ENCODE measurements at regions not wholly inside any gene's neighbourhood (a gene's known extent, or its start where the extent isn't known, plus 50 kb on each side); places are given as distances from the start of the nearest gene placed in this dataset.

DNA sequence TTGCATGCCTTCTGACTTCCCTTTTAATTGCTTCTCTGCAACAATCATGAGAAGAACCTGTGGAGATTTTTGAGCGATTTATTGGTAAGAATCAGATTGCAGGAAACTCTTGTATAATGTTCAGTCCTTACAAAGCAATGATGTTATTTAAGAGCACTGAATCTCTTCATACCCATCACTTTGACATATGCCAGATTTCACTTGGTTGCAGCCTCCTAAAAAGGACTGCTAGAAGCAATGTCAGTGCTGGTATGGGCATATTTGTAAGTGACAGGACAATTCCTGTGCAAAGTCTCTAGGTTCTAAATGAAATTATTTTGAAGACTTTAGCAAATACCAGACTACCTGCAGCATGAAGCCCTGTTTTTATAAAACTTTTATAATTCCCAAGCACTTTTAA is 2272.7 kb upstream of the WWC1 start:
- Histone ChIP-seq H3K4me3 (ENCODE audit: low read depth, low read length, poor library complexity, severe bottlenecking) (no peak overlapping the region), H3K4me2 (ENCODE audit: low read length) (no peak overlapping the region), H3K79me2 (ENCODE audit: insufficient read depth, low read length) (no peaks in the 10 kb centered on the region), H3K9ac (ENCODE audit: low read length) (no peak overlapping the region), H3K9me2 (ENCODE audit: low read depth, low read length) (no peaks in the 10 kb centered on the region), H3K4me1 (ENCODE audit: insufficient read depth, low read length, severe bottlenecking) (no peaks in the 10 kb centered on the region), H3K36me3 (ENCODE audit: insufficient read depth, low read length) (no peaks in the 10 kb centered on the region), H3F3A (ENCODE audit: insufficient read depth, low read length) (no peaks in the 10 kb centered on the region), H3K27ac (ENCODE audit: low read depth, low read length, poor library complexity, severe bottlenecking) (no peak overlapping the region), H3K27me3 (ENCODE audit: insufficient read depth, low read length) (no peaks in the 10 kb centered on the region), H4K20me1 (ENCODE audit: insufficient read depth, low read length) (no peaks in the 10 kb centered on the region), H3K9me3 (ENCODE audit: low read length) (no peaks in the 10 kb centered on the region), H2AFZ (ENCODE audit: low read length) (no peak overlapping the region)
- TF ChIP-seq CTCF (IDR thresholded peaks at IDR 0.05; ENCODE audit: low read length) (no peak), EZH2 (IDR thresholded peaks at IDR 0.05; ENCODE audit: borderline replicate concordance, low read length) (no peak)

DNA sequence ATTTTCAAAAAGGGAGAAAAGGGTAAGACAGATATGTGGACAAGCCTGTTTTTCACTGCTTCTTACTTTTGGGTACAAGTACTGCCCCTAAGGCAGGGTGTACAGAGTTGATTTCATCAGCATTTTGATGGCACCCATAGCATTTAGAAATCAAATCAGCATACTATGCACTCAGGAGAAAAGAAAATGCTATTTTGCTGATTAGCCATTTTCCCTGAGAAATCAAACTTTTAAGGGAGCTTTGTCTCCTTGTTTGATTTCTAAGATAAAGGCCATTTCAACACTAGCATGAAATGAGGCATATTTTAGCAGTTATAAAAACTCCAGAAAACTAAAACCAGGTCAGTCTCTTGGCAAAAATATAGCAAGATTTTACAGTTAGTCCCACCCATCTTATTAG is 2269.4 kb upstream of the WWC1 start:
- Histone ChIP-seq H3K4me2 (ENCODE audit: low read length) (no peak overlapping the region), H3K36me3 (ENCODE audit: insufficient read depth, low read length) (no peaks in the 10 kb centered on the region), H4K20me1 (ENCODE audit: insufficient read depth, low read length) (no peaks in the 10 kb centered on the region), H3K9ac (ENCODE audit: low read length) (no peak overlapping the region), H3K27ac (ENCODE audit: low read depth, low read length, poor library complexity, severe bottlenecking) (no peak overlapping the region), H3K27me3 (ENCODE audit: insufficient read depth, low read length) (no peaks in the 10 kb centered on the region), H3K4me1 (ENCODE audit: insufficient read depth, low read length, severe bottlenecking) (no peaks in the 10 kb centered on the region), H3K79me2 (ENCODE audit: insufficient read depth, low read length) (no peaks in the 10 kb centered on the region), H3K4me3 (ENCODE audit: low read depth, low read length, poor library complexity, severe bottlenecking) (no peak overlapping the region), H3K9me2 (ENCODE audit: low read depth, low read length) (no peaks in the 10 kb centered on the region), H3K9me3 (ENCODE audit: low read length) (no peaks in the 10 kb centered on the region), H3F3A (ENCODE audit: insufficient read depth, low read length) (no peaks in the 10 kb centered on the region), H2AFZ (ENCODE audit: low read length) (no peak overlapping the region)
- TF ChIP-seq EZH2 (IDR thresholded peaks at IDR 0.05; ENCODE audit: borderline replicate concordance, low read length): no peak
- no peak for TF ChIP-seq CTCF (IDR thresholded peaks at IDR 0.05; ENCODE audit: low read length)

GRCh38 chr5:166024970-166025369 is 2266.5 kb upstream of the WWC1 start:
- no peaks in the 10 kb centered on the region for H3K79me2 ChIP-seq (ENCODE audit: insufficient read depth, low read length)
- no peak overlapping the region for H2AFZ ChIP-seq (ENCODE audit: low read length)
- H3K9me3 ChIP-seq (ENCODE audit: low read length): no peaks in the 10 kb centered on the region
- H3K27ac ChIP-seq (ENCODE audit: low read depth, low read length, poor library complexity, severe bottlenecking): no peak overlapping the region
- H3K27me3 ChIP-seq (ENCODE audit: insufficient read depth, low read length): no peaks in the 10 kb centered on the region
- no peak overlapping the region for H3K4me2 ChIP-seq (ENCODE audit: low read length)
- H3K4me1 ChIP-seq (ENCODE audit: insufficient read depth, low read length, severe bottlenecking): no peaks in the 10 kb centered on the region
- H3K9me2 ChIP-seq (ENCODE audit: low read depth, low read length): no peaks in the 10 kb centered on the region
- TF ChIP-seq CTCF (IDR thresholded peaks at IDR 0.05; ENCODE audit: low read length) (no peak), EZH2 (IDR thresholded peaks at IDR 0.05; ENCODE audit: borderline replicate concordance, low read length) (no peak)
- no peaks in the 10 kb centered on the region for H4K20me1 ChIP-seq (ENCODE audit: insufficient read depth, low read length)
- H3K9ac ChIP-seq (ENCODE audit: low read length): no peak overlapping the region
- H3K4me3 ChIP-seq (ENCODE audit: low read depth, low read length, poor library complexity, severe bottlenecking): no peak overlapping the region
- H3F3A ChIP-seq (ENCODE audit: insufficient read depth, low read length): no peaks in the 10 kb centered on the region
- H3K36me3 ChIP-seq (ENCODE audit: insufficient read depth, low read length): no peaks in the 10 kb centered on the region
